ENCODE measurements at regions not wholly inside any gene's neighbourhood (a gene's known extent, or its start where the extent isn't known, plus 50 kb on each side); places are given as distances from the start of the nearest gene placed in this dataset.

DNA sequence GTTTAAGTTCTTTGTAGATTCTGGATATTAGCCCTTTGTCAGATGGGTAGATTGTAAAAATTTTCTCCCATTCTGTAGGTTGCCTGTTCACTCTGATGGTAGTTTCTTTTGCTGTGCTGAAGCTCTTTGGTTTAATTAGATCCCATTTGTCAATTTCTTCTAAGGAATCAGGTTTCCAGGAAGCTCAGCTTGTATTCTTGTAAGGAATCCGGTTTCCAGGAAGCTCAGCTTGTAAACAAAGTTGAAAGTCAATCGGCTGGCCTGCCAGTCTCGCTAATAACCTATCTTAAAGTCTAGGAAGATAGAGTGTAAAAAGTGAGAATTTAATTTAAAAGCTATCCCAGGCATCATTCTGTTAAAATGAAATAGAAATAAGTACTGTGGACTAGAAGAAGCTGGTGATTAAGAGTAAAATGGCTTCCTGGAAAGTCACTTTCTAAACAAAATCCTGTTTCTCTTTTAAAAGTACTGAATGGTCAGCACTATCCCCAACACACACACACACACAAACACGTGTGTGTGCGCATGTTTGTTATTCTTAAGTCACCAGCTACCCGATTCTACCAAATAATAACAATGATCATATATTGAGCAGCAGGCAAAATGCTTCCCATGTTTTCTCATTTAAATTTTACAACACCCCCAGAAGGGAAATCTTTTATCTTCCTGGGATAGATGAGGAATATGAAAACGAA is 171.7 kb downstream of the PAPSS1 start:
- no peak for TF ChIP-seq EZH2 (IDR thresholded peaks at IDR 0.05; ENCODE audit: borderline replicate concordance, insufficient read depth, low read depth, low read length, poor library complexity, severe bottlenecking)
- TF ChIP-seq, protein P1, sequence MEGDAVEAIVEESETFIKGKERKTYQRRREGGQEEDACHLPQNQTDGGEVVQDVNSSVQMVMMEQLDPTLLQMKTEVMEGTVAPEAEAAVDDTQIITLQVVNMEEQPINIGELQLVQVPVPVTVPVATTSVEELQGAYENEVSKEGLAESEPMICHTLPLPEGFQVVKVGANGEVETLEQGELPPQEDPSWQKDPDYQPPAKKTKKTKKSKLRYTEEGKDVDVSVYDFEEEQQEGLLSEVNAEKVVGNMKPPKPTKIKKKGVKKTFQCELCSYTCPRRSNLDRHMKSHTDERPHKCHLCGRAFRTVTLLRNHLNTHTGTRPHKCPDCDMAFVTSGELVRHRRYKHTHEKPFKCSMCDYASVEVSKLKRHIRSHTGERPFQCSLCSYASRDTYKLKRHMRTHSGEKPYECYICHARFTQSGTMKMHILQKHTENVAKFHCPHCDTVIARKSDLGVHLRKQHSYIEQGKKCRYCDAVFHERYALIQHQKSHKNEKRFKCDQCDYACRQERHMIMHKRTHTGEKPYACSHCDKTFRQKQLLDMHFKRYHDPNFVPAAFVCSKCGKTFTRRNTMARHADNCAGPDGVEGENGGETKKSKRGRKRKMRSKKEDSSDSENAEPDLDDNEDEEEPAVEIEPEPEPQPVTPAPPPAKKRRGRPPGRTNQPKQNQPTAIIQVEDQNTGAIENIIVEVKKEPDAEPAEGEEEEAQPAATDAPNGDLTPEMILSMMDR (IDR thresholded peaks at IDR 0.05), result no peak

Data from B cell (primary cell).